Lower lobe of right lung (tissue), 2 donors: ENCODE measurements at regions not wholly inside any gene's neighbourhood (a gene's known extent, or its start where the extent isn't known, plus 50 kb on each side); places are given as distances from the start of the nearest gene placed in this dataset.
A peak's percentile ranks its signal among the peaks of the same experiment; 100 is the strongest.

Source experiments
- ATAC-seq, 2 donors: fragments of 200-7000 bp; cut with Tn5 transposase; one replicate each; pipeline ENCODE4 v1.9.1; 2020 to 2022; ENCODE audit warnings: mild to moderate bottlenecking in 2 of 2, moderate library complexity in 2 of 2
- DNase-seq: peaks from one replicate; pipeline ENCODE4 v3.0.0-alpha.2; 2020
- H3K27ac ChIP-seq: fragments of 200-600 bp; one replicate; pipeline ENCODE4 v1.8.0; 2022
- H3K27me3 ChIP-seq: fragments of 200-600 bp; one replicate; pipeline ENCODE4 v1.8.0; 2022; ENCODE audit warnings: low read depth
- H3K36me3 ChIP-seq: fragments of 200-600 bp; one replicate; pipeline ENCODE4 v1.8.0; 2022; ENCODE audit warnings: mild to moderate bottlenecking
- H3K4me1 ChIP-seq: fragments of 200-600 bp; one replicate; pipeline ENCODE4 v1.8.0; 2022
- H3K4me3 ChIP-seq: fragments of 200-600 bp; one replicate; pipeline ENCODE4 v1.8.0; 2022; ENCODE audit warnings: mild to moderate bottlenecking
- H3K9me3 ChIP-seq: fragments of 200-600 bp; one replicate; pipeline ENCODE4 v1.8.0; 2022
- intact Hi-C: fragments of 100-400 bp; cut with DNase I; formaldehyde crosslinking; loops from one replicate; pipeline ENCODE4 v1.11.0; 2022
- TF ChIP-seq, protein P1 (sequence below): fragments of 200-600 bp; IDR thresholded peaks from one replicate; pipeline ENCODE4 v1.8.0; 2022; ENCODE audit warnings: antibody characterized with exemption, mild to moderate bottlenecking
- donor health status: DM: no; HTN: yes; CAD: no; lungs with severe emphysema.

DNA sequence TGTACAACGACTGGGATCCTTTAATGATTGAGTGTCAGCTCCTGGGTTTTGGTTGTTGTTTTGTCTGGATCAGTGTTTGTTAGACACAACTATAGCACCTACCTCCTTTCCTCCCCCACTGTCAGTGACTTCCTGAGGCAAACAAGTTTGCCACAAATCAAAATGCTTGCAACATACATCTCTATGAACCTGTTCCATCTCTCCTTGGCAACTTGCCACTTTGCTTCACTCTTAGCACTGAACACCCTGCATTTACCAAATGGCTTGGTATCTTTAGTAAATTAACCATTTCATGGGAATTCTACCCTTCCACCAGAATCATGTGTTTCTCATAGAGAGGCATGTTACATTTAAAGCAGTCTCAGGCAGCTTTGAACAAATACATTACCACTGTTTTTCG lies 301.1 kb upstream of the TANK start:
- Histone ChIP-seq H3K9me3 (no peaks in the 10 kb centered on the region), H3K36me3 (no peaks in the 10 kb centered on the region), H3K27ac (no peak overlapping the region), H3K4me1 (no peaks in the 10 kb centered on the region), H3K27me3 (no peaks in the 10 kb centered on the region), H3K4me3 (no peak overlapping the region)
- ATAC-seq (no peak), DNase-seq (no peak)
- TF ChIP-seq, protein P1, sequence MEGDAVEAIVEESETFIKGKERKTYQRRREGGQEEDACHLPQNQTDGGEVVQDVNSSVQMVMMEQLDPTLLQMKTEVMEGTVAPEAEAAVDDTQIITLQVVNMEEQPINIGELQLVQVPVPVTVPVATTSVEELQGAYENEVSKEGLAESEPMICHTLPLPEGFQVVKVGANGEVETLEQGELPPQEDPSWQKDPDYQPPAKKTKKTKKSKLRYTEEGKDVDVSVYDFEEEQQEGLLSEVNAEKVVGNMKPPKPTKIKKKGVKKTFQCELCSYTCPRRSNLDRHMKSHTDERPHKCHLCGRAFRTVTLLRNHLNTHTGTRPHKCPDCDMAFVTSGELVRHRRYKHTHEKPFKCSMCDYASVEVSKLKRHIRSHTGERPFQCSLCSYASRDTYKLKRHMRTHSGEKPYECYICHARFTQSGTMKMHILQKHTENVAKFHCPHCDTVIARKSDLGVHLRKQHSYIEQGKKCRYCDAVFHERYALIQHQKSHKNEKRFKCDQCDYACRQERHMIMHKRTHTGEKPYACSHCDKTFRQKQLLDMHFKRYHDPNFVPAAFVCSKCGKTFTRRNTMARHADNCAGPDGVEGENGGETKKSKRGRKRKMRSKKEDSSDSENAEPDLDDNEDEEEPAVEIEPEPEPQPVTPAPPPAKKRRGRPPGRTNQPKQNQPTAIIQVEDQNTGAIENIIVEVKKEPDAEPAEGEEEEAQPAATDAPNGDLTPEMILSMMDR, result no peak
- intact Hi-C loops, result no loop called here

DNA sequence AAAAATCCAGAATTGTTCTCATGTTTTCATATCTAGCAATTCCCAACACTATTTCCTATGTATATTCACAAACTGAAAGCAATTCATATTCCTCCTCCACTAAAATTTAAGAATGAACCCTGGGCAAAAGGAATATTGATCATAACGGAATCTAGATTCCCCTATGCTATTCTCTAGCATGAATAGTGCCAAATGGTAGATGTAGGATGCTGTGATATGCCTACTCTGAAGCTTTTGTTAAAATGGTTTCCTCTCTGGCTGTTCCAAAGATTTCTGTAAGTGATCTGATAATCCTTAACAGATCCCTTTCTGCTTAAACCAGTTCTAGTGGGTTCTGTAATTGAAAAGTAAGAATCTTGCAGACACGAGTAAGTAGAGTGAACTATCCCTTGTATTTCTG lies 298.0 kb upstream of the TANK start:
- Histone ChIP-seq H3K27ac (no peak overlapping the region), H3K36me3 (no peaks in the 10 kb centered on the region), H3K4me3 (no peak overlapping the region), H3K27me3 (no peaks in the 10 kb centered on the region), H3K9me3 (no peaks in the 10 kb centered on the region), H3K4me1 (no peaks in the 10 kb centered on the region)
- TF ChIP-seq, protein P1, result no peak
- DNase-seq (no peak), ATAC-seq (no peak)
- intact Hi-C loops, result no loop called here

DNA sequence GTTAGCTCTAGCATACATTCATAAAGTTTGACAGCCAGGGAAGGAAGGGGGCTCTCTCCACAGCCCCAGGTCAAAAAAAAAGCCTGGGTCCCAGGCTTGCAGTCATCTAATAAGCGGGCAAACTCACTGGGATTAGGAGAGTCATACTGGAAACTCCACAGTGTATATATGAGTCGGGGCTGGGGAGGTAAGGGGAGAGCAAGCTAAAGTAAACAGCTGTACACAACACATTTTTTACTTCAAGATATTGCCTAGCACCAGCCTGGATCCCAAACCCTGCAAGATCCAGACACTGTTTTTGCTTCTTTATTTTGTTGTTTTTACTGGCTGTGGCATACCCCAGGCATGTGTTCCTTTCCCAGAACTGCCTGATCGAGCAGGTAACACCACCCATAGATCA lies 291.3 kb upstream of the TANK start:
- Histone ChIP-seq H3K9me3 (no peaks in the 10 kb centered on the region), H3K27me3 (no peaks in the 10 kb centered on the region), H3K27ac (peak overlapping the region; percentile 28), H3K4me3 (no peak overlapping the region), H3K4me1 (no peaks in the 10 kb centered on the region), H3K36me3 (no peaks in the 10 kb centered on the region)
- intact Hi-C loops, result no loop called here
- no peak for DNase-seq
- TF ChIP-seq, protein P1, result no peak
- no peak for ATAC-seq

DNA sequence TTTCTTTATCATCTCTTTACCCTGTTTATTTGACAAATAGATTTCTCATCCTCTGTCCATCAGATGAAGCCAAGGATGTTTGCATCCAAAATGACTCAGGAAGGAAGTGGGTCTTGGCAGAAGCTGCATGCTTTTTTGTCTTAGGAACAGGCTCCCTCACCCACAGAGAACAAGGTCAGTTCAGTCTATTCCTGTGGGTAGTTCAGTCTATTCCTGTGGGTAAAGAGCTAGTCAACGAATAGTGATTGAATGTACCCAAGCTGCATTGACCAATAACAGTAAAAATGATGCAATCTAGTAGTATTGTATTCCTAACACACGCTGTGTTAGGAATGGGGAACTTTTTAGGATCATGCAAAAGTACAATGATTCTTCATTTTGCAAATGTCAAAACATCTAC lies 290.8 kb upstream of the TANK start:
- H3K27ac ChIP-seq, result no peak overlapping the region
- intact Hi-C loops, result no loop called here

DNA sequence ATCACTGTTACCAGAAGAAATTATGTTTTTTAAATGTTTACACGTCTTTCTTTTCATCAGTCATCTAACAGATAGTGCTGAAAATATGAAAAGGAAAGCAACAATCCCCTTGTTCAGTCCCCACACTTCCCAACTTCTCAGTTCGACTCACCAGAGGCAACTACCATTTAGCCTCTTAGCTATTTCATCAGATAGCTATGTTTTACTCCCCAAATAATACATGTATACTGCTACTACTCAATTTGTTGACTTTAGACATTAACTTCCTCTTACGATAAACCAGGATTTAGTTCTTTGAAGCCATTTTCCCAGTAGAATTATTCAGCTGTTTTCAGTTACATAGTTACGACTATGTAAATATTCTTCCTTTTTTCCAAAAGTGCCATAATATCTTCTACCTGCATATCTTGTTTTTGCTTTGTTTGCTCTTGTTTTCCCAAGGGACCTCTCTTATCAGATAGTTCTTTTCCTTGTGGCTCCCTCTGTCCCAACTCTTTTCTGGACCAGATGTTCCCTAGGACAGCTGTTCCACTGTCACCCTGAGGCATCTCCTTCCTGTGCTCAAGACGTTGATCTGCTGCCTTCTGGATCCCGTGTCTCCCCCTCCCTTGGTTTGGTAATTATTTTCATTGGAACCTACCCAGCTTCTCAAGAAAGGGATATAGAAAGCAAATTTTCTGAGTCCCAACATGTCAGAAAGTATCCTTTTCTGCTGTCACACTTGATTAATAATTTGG lies 289.3 kb upstream of the TANK start:
- no peaks in the 10 kb centered on the region for H3K9me3 ChIP-seq
- H3K36me3 ChIP-seq, result no peaks in the 10 kb centered on the region
- ATAC-seq (peak; percentile 42 to 46), DNase-seq (no peak)
- H3K4me3 ChIP-seq, result no peak overlapping the region
- no peaks in the 10 kb centered on the region for H3K4me1 ChIP-seq
- no peaks in the 10 kb centered on the region for H3K27me3 ChIP-seq
- intact Hi-C loops, result no loop called here
- TF ChIP-seq, protein P1, result no peak
- peak overlapping the region; percentile 62 for H3K27ac ChIP-seq

More for the DNA sequence above, 290.8 kb upstream of the TANK start:
- ATAC-seq (peak; percentile 51 to 63), DNase-seq (no peak)
- Histone ChIP-seq H3K36me3 (no peaks in the 10 kb centered on the region), H3K4me3 (no peak overlapping the region), H3K9me3 (no peaks in the 10 kb centered on the region), H3K4me1 (no peaks in the 10 kb centered on the region), H3K27me3 (no peaks in the 10 kb centered on the region)
- TF ChIP-seq, protein P1, result no peak
